GM12878 (cell line): ENCODE measurements at regions not wholly inside any gene's neighbourhood (a gene's known extent, or its start where the extent isn't known, plus 50 kb on each side); places are given as distances from the start of the nearest gene placed in this dataset.
"Not testable (repeated sequence)": the region's sequence is repeated elsewhere in the genome, so short reads cannot be mapped to it uniquely, and the experiment has no call there.

Experiments used
- ATAC-seq: fragments of 200-7000 bp; cut with Tn5 transposase; 3 replicates; pipeline ENCODE4 v1.9.1; 2020; ENCODE audit warnings: mild to moderate bottlenecking, moderate library complexity
- BruUV-seq: library from RNA; stranded (reverse); fragments of 400-500 nt; replicated peaks from 2 replicates; lab custom pipeline; 2021; lab: Mats Ljungman, UMichigan
- CTCF ChIA-PET: fragments of 300-600 bp; sonication (Branson Sonifier 250); formaldehyde crosslinking; extraction: SDS; loops from one replicate; lab custom pipeline; 2021; ENCODE audit warnings: inconsistent platforms; lab: Yijun Ruan, JAX
- POLR2A ChIA-PET: fragments of 350-600 bp; formaldehyde crosslinking; extraction: SDS; loops from one replicate; lab custom pipeline; 2021; ENCODE audit warnings: inconsistent platforms; lab: Charles Lee
- RAD21 ChIA-PET: fragments of 300-600 bp; sonication (Branson Sonifier 250); formaldehyde crosslinking; loops from one replicate; lab custom pipeline; 2023; ENCODE audit warnings: antibody characterized with exemption; ENCODE audit not compliant: unreplicated experiment; lab: Charles Lee
- SMC1A ChIA-PET: fragments of 300-600 bp; sonication (Branson Sonifier 250); formaldehyde crosslinking; loops from one replicate; lab custom pipeline; 2023; ENCODE audit not compliant: unreplicated experiment, uncharacterized antibody; lab: Charles Lee
- DNase-seq: peaks from one replicate; pipeline ENCODE4 v3.0.0-alpha.2; 2011; ENCODE audit warnings: low read depth, low spot score
- FAIRE-seq: peaks from 3 replicates; lab custom pipeline; 2011; peaks lifted over from hg19 to GRCh38; lab: Jason Lieb, UNC
- H2AFZ ChIP-seq: 2 replicates; pipeline ENCODE4 v1.6.0; 2011; ENCODE audit warnings: low read depth, low read length, control low read depth; ENCODE audit not compliant: control insufficient read depth
- H3K27ac ChIP-seq: 2 replicates; pipeline ENCODE4 v1.5.1; 2011; ENCODE audit warnings: control low read depth; ENCODE audit not compliant: control insufficient read depth, insufficient read depth
- H3K27me3 ChIP-seq, 2 experiments: replicated peaks in 1 of 2; 2 replicates each; pipeline versions ENCODE4 v1.6.0 to v1.6.1; 2011; ENCODE audit warnings: low read length in 1 of 2; ENCODE audit not compliant: control insufficient read depth in 2 of 2, insufficient read depth in 2 of 2
- H3K36me3 ChIP-seq, 2 experiments: 2 replicates each; pipeline ENCODE4 v1.5.1; 2011; ENCODE audit warnings: low read length in 1 of 2; ENCODE audit not compliant: control insufficient read depth in 2 of 2, insufficient read depth in 2 of 2
- H3K4me1 ChIP-seq: 2 replicates; pipeline ENCODE4 v1.6.1; 2011; ENCODE audit warnings: mild to moderate bottlenecking, low read length, moderate library complexity, mixed read lengths; ENCODE audit not compliant: control insufficient read depth, insufficient read depth
- H3K4me2 ChIP-seq: 2 replicates; pipeline ENCODE4 v1.6.0; 2011; ENCODE audit warnings: control low read depth; ENCODE audit not compliant: control insufficient read depth, insufficient read depth
- H3K4me3 ChIP-seq: fragments of 200-600 bp; sonication (generic); 2 replicates; pipeline ENCODE4 v1.5.1; 2016
- H3K79me2 ChIP-seq: 2 replicates; pipeline ENCODE4 v1.6.0; 2011; ENCODE audit warnings: low read length; ENCODE audit not compliant: control insufficient read depth, insufficient read depth
- H3K9ac ChIP-seq: 2 replicates; pipeline ENCODE4 v1.8.0; 2011; ENCODE audit warnings: low read length, control low read depth, mixed read lengths; ENCODE audit not compliant: control insufficient read depth, insufficient read depth
- H3K9me3 ChIP-seq: replicated peaks from 3 replicates; pipeline ENCODE4 v1.5.1; 2011; ENCODE audit warnings: mild to moderate bottlenecking, low read length; ENCODE audit not compliant: control insufficient read depth, insufficient read depth
- H4K20me1 ChIP-seq: 2 replicates; pipeline ENCODE4 v1.6.0; 2011; ENCODE audit not compliant: control insufficient read depth, insufficient read depth
- CEBPB ChIP-seq, 2 experiments: fragments of 150-350 bp in 1 of 2; IDR thresholded peaks; 2 replicates each; pipeline ENCODE4 v1.6.1; 2012 to 2014; ENCODE audit warnings: low read depth in 2 of 2, low read length in 2 of 2, borderline replicate concordance in 1 of 2, inconsistent platforms in 1 of 2
- CHD1 ChIP-seq: IDR thresholded peaks from 2 replicates; pipeline ENCODE4 v1.6.1; 2012; ENCODE audit warnings: low read depth, low read length, improper control_type of control experiment
- IRF4 ChIP-seq: IDR thresholded peaks from 2 replicates; pipeline ENCODE4 v1.6.1; 2011; ENCODE audit warnings: low read depth, low read length
- WGBS: methylation state at CpG from one replicate; pipeline ENCODE4 v1.1.6; 2016; ENCODE audit warnings: low lambda C conversion rate; ENCODE audit not compliant: insufficient replicate concordance, insufficient coverage; ENCODE audit errors: missing lambda C conversion rate; 5-methylcytosine and 5-hydroxymethylcytosine counted together
- in situ Hi-C: fragments of 300-500 bp; cut with MboI; formaldehyde crosslinking; loops from 9 replicates; pipeline ENCODE4 v1.14.3; 2018; ENCODE audit warnings: mixed read lengths
- intact Hi-C: fragments of 100-400 bp; cut with micrococcal nuclease; formaldehyde crosslinking; loops from one replicate; pipeline ENCODE4 v1.14.2; 2022; ENCODE audit not compliant: unreplicated experiment
- TF ChIP-seq, protein P1 (sequence below): fragments of 450-650 bp; IDR thresholded peaks from 2 replicates; pipeline ENCODE4 v1.6.1; 2018; ENCODE audit warnings: mild to moderate bottlenecking, low read depth, moderate library complexity; ENCODE audit not compliant: partially characterized antibody
- TF ChIP-seq, protein P2 (sequence below): fragments of 450-650 bp; IDR thresholded peaks from 2 replicates; pipeline ENCODE4 v1.6.1; 2017; ENCODE audit warnings: mild to moderate bottlenecking

- H4K20me1 ChIP-seq, CTCF ChIA-PET, H3K27ac ChIP-seq, H3K9me3 ChIP-seq, FAIRE-seq, in situ Hi-C loops, H3K79me2 ChIP-seq, ATAC-seq, H3K27me3 ChIP-seq, POLR2A ChIA-PET, H2AFZ ChIP-seq, DNase-seq, RAD21 ChIA-PET, BruUV-seq, intact Hi-C loops, H3K4me2 ChIP-seq, SMC1A ChIA-PET, H3K4me1 ChIP-seq, H3K4me3 ChIP-seq, H3K36me3 ChIP-seq, H3K9ac ChIP-seq: not testable (repeated sequence)
- 48% methylated on average over 5 of the region's 5 CpGs for WGBS
These were observed 348.0 kb upstream of the ID2 start for GRCh38 chr2:8333832-8334187.

DNA sequence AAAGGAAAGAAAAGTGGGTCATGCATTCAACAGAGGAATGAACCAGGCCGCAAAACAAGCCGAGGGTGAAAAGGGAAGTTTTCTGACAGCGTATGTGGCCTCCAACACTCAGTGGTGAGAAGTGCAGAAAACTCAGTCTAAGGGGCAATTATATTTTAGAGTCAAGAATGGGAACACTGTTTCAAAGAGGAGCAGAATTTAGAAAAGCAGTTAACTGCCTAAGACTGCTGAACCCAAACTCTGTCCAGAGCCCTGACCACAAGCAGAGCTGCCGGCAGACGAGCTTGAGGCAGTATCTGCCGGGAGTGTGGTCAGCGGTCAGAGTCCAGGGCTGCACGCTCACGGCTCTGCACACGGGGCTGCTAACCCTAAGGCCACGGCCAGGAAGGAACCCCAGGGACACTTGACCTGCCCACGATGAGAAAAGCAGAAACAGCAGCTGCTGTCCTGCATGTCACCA, 347.0 kb upstream of the ID2 start:
- Histone ChIP-seq H3K9ac (no peak overlapping the region), H4K20me1 (no peaks in the 10 kb centered on the region), H3K4me3 (no peak overlapping the region), H3K27me3 (no peaks in the 10 kb centered on the region), H2AFZ (no peak overlapping the region), H3K4me2 (no peak overlapping the region), H3K36me3 (no peaks in the 10 kb centered on the region), H3K4me1 (no peaks in the 10 kb centered on the region), H3K9me3 (no peaks in the 10 kb centered on the region; the same call in 2 of the 3 replicates), H3K79me2 (no peaks in the 10 kb centered on the region), H3K27ac (no peak overlapping the region)
- CTCF ChIA-PET = no interaction called here
- in situ Hi-C loops (no loop called here), intact Hi-C loops (no loop called here)
- TF ChIP-seq, protein P1, sequence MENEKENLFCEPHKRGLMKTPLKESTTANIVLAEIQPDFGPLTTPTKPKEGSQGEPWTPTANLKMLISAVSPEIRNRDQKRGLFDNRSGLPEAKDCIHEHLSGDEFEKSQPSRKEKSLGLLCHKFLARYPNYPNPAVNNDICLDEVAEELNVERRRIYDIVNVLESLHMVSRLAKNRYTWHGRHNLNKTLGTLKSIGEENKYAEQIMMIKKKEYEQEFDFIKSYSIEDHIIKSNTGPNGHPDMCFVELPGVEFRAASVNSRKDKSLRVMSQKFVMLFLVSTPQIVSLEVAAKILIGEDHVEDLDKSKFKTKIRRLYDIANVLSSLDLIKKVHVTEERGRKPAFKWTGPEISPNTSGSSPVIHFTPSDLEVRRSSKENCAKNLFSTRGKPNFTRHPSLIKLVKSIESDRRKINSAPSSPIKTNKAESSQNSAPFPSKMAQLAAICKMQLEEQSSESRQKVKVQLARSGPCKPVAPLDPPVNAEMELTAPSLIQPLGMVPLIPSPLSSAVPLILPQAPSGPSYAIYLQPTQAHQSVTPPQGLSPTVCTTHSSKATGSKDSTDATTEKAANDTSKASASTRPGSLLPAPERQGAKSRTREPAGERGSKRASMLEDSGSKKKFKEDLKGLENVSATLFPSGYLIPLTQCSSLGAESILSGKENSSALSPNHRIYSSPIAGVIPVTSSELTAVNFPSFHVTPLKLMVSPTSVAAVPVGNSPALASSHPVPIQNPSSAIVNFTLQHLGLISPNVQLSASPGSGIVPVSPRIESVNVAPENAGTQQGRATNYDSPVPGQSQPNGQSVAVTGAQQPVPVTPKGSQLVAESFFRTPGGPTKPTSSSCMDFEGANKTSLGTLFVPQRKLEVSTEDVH = no peak
- TF ChIP-seq IRF4 = no peak
- no peak for TF ChIP-seq CHD1
- no peak for TF ChIP-seq CEBPB (IDR thresholded peaks at IDR 0.05; ENCODE audit: borderline replicate concordance in 1 of 2, low read depth in 2 of 2, low read length in 2 of 2)
- TF ChIP-seq, protein P2, sequence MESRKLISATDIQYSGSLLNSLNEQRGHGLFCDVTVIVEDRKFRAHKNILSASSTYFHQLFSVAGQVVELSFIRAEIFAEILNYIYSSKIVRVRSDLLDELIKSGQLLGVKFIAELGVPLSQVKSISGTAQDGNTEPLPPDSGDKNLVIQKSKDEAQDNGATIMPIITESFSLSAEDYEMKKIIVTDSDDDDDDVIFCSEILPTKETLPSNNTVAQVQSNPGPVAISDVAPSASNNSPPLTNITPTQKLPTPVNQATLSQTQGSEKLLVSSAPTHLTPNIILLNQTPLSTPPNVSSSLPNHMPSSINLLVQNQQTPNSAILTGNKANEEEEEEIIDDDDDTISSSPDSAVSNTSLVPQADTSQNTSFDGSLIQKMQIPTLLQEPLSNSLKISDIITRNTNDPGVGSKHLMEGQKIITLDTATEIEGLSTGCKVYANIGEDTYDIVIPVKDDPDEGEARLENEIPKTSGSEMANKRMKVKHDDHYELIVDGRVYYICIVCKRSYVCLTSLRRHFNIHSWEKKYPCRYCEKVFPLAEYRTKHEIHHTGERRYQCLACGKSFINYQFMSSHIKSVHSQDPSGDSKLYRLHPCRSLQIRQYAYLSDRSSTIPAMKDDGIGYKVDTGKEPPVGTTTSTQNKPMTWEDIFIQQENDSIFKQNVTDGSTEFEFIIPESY = no peak
- DNase-seq (no peak), ATAC-seq (peak; percentile 40), FAIRE-seq (no peak)
- WGBS = 74% methylated on average over 12 of the region's 12 CpGs
- no TSS peak for BruUV-seq
- POLR2A ChIA-PET = interaction anchor here (1.2 kb wide), 1 partner anchor 12 kb away, joined by 3 read pairs; no protein-coding TSS in a partner anchor
- SMC1A ChIA-PET = interaction anchor here (1.2 to 1.7 kb wide), 4 partner anchors 8 to 17 kb away, joined by 4 to 6 read pairs (median 4); no protein-coding TSS in a partner anchor
- RAD21 ChIA-PET = no interaction called here
